GM21717 (cell line): ENCODE measurements at regions not wholly inside any gene's neighbourhood (a gene's known extent, or its start where the extent isn't known, plus 50 kb on each side); places are given as distances from the start of the nearest gene placed in this dataset.

Source experiments
- ATAC-seq: cut with Tn5 transposase; IDR thresholded peaks from one replicate; pipeline ENCODE4 v1.9.1; 2021; ENCODE audit warnings: mild to moderate bottlenecking, moderate library complexity; ENCODE audit not compliant: unreplicated experiment

DNA sequence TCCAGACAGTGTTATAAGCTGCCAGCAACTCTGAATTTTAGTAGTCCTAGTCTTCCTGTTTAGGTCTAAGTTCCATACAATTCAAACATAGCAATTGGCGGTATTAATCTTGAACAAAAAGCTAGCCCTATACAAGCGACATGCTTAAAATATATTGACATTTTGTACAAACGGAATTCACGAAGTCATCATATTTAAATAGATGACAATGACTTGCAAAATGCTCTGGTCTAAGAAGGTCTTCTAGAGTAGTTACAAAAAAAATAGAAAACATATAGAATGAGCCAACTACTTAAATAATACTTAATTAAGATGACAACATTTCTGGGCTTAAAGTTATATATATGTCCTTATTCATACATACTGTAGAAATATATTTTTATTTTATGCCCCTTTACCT, 446.6 kb downstream of the ANKRD7 start:
- ATAC-seq = no peak

DNA sequence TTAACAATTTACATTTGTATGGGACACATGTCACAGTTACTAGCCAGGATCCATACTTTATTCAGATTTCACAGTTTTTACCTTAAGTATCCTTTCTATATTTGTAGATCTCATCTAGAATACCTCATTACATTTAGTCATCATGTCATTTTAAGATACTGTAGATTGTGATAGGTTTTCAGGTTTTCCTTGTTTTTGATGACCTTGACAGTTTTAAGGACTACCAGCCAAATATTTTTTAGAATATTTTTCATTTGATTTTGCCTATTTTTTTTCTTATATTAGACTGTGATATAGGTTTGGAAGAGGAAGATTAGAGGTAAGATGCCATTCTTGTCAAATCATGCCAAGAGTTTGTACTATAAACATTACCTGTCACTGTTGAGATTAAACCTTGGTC, 460.3 kb downstream of the ANKRD7 start:
- no peak for ATAC-seq

DNA sequence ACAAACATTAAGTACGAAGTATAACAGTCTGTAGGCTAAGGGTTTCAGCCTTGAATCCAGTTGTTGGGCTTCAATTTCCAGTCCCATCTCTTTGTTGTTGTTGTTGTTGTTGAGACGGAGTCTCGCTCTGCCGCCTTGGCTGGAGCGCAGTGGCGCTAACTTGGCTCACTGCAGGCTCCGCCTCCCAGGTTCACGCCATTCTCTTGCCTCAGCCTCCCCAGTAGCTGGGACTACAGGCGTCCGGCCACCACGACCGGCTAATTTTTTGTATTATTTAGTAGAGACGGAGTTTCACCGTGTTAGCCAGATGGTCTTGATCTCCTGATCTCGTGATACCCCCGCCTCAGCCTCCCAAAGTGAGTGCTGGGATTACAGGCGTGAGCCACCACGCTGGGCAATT, 464.9 kb downstream of the ANKRD7 start:
- ATAC-seq = no peak

DNA sequence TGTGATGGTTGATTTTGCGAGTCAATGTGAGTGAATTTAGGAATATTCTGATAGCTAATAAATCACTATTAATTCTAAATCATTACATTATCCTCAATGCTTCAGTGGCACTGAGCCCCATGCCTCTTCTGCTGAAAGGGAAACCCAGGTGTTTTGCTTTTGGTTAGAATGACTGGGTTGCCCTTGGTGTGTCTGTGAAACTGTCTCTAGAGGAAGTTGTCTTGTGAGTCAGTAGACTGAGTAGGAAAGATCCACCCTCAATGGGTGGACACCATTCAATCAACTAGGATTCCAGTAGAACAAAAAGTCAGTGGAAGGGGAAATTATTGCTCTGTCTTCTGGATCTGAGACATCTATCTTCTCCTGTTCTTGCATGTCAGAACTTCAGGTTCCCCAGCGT, 472.4 kb downstream of the ANKRD7 start:
- no peak for ATAC-seq

DNA sequence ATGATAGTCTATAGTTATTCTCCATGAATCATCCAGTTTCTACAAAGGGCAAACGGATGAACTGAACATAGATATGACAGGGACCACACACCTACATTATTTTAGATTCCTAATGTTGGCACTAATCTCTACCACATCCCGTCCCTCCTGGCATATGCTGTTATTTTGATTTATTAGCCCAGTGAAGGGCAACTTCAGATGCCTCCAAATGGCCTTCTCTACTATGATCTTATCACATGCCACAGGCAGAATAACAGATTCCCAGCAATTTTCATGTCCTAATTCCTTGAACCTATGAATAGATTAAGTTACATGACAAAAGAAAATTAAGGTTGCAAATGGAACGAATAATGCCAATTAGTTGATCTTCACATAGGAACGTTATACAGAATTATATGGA, 474.7 kb downstream of the ANKRD7 start:
- no peak for ATAC-seq

DNA sequence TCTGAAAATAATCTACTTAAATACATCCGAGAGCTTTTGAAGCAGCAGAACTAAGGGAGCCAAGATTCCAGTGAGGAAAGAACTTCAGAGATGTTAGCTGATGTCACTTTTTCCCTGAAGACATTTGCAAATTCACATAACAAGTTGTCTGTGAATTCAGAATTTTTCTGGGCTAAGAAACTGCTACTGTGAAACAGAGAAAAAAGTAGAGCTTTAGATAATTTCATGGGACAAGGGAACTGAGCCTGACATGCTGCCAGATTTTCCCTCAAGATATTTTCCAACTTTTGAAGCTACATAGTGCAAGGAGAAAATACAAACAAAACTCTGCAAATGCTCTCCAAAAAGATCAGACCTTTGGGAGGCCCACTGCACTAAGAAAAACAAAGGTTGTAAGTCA, 484.2 kb downstream of the ANKRD7 start:
- ATAC-seq = no peak

DNA sequence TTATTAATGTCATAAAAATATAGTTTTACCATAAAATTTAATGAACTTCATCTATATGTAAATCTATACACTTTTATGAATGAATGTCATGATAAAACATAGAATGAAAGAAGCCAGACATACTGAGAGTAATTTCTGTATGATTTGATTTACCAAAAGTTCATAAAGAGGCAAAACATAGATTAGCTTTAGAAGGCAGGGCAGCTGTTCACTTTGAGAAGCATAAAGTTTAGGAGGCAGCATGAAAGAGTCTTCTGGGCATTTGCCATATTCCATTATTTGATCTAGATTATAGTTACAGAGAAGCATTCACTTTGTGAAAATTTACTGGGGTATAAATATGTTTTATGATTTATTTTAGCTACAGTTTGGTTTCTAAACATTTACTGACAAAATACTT, 487.2 kb downstream of the ANKRD7 start:
- no peak for ATAC-seq

DNA sequence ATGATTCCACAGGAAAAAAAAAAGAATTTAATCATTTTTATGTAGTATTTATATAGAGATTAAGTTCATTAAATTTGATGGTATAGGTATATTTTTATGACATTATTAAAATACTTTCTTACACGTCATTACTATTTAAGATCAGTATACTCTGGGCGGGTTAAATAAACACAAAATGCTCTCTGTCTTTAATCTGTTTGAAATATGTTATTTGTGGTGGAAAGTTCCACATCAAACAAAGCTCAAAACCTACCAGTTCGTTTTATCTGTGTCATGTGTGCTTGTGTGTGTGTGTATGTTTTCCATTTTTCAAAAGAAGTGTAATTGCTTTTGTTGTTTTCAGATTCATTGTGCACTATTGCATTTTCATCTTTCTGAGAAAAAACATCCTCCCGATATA, 488.5 kb downstream of the ANKRD7 start:
- no peak for ATAC-seq

DNA sequence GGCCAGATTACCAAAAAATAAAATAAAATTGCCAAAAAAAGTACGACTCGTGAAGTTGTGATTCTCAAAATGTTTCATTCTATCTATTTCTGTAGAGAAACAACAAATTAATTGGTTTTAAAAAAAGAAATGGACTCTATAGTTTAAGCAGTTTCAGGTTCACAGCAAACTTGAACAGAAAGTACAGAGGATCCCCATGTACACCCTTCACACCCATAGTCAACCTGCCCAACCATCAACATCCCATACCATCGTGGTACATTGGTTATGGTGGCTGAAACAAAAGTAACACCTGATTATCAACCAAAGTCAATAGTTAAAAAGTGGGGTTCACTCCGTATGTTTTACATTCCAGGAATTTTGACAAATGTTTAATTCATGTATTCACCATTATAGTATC, 496.1 kb downstream of the ANKRD7 start:
- no peak for ATAC-seq

DNA sequence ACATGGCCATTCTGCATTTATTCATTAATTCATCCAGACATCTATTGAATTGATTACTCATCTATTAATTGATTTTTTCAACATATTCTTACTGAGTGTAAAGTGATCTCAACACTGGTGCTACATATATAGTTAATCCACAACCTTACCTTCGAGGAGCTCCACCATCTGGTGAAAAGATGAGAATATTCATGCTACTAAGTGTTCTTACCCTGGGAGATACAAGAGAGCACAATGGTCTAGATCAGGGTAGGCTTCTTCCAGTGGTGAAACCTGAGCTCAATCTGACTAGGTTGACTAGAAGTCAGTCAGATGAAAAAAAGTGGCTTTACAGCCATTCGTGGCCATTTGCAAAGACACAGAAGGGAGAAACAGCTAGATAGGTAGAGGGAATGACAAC, 507.4 kb downstream of the ANKRD7 start:
- no peak for ATAC-seq

DNA sequence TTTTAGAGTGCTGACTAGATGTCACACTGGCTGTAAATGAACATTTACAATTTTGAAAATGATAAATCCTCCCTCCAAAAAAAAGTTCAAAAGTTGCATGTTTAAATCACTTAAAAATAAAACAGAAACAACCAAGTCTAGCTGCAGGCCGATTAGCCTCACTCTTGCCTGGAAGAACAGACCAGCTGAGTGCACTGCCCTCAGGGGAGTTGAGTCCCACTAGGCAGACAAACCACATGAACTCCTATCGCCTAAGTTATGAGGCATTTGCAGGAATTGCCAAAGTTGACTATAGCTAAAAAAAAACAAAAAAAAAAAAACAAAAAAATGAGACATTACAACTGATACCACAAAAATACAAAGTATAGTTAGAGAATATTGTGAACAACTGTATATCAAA, 510.0 kb downstream of the ANKRD7 start:
- ATAC-seq = no peak

DNA sequence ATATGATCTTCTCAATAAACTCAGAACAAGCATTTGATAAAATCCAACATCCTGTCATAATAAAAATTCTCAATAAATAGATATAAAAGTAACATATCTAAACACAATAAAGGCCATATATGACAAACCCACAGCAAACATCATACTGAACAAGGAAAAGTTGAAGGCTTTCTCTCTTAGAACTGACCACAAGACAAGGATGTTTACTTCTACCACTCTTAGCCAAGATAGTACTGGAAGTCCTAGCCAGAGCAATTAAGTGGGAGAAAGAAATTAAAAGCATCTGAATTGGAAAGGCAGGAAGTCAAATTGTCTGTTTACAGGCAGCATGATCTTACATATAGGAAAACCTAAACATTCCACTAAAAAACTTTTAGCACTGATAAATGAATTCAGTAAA, 510.9 kb downstream of the ANKRD7 start:
- ATAC-seq = no peak

DNA sequence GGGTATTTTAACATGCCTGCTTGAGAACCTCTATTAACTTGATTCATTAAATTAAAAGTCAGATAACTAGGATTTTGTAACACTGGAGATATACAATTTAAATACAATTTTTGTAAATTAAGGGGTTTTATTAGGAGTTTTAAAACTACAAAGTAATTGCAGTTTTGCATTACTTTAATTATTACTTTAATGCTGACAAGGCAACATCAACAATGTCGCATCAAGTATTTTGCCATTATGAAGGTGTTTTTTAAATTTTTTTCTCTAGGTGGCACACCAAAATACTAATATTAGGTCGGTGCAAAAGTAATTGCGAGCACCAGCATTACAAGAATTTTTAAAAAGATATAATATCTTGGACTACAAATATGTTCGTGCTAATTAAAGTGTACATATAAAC, 513.4 kb downstream of the ANKRD7 start:
- no peak for ATAC-seq

DNA sequence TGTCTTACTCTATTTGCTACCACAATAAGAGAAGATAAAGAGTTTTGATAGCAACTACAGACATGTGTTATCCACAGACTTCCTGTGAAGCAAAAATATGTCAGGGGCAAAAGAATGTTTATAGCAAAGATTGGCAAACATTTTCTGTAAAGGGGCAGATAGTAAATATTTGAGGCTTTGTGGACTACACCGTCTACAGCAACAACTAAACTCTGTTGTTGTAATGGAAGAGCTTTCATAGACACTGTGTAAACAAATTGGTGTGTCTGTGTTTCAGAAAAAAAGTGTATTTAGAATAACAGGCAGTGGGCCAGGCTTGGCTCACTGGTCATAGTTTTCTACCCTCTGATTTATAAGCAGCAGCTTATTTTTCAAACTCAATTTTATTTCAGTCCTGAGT, 521.4 kb downstream of the ANKRD7 start:
- ATAC-seq = no peak

DNA sequence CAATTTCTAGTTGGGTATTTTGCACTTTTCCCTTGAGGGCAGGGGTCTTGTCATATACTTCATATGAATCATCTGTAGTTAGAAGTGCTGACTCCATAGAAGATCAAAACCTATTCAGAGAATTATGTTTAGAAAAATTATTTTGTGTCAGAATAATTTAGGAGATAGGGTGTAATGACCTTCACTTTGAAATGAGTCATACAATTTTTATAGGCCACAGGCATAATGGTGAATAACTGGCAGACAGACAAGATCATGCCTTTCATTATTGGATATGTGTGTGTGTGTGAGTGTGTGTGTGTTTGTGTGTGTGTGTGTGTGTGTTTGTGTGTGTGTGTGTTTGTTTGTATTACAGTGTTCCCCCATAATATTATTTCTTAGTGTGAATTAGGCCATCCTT, 523.0 kb downstream of the ANKRD7 start:
- ATAC-seq = no peak

DNA sequence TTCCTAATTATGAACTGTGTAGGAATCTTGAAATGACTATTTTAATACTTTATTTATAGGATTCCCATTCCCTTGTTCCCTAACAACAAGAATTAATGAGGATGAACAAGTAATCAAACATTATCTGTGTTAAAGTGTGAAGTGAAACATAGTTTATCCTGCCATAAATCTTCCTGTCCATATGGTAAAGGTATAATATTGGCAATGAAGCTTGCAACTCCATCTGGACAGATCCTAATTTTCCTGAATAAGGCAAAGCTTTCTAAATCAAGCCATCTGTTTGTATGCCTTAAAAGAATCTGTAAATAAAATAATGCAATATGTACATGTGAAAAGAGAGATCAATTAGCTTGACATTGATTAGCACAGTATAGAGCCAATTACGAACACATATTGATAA, 529.0 kb downstream of the ANKRD7 start:
- no peak for ATAC-seq

DNA sequence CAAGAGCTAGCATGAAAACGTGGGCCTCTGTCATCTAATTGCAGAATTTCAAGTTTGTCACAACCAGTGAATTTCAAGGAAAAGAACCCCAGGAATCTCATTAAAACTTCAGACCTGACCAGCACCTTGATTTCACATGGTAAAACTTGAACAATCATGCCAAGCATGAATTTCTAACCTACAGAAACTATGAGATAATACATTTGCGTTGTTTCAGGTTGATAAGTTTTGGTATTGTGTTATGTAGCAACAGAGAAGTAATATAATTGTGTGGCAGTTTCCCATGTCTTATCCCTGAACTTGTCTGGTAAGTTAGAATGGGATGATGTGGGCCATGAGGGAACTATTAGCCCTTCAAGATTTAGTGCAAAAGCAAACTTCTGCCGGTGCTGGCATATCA, 530.1 kb downstream of the ANKRD7 start:
- no peak for ATAC-seq

DNA sequence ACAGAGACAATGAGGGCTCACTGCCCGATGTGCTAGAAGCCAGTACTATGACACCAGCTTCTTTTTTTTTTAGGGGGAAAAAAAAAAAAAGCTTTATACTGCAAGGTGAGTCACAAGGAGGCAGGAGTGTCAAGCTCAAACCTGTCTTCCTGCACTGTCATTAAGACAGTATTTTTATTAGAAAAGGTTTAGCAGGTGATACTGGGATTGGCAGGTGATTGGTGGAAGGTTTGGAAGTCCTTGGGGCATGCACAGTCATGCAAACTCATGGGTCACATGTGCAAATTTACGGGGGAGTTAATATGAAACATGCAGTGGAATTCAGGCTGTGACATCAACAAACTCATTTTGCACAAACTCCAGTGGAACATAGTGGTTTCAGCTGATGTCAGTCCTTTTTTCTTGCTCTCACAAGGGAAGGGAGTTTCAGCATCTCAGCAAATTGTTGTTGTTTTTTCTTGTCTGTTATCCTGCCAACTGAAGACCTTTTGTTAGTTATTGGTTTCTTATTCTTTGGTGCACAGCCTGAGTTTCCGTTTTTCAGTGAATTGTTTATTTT, 530.6 kb downstream of the ANKRD7 start:
- ATAC-seq = no peak

DNA sequence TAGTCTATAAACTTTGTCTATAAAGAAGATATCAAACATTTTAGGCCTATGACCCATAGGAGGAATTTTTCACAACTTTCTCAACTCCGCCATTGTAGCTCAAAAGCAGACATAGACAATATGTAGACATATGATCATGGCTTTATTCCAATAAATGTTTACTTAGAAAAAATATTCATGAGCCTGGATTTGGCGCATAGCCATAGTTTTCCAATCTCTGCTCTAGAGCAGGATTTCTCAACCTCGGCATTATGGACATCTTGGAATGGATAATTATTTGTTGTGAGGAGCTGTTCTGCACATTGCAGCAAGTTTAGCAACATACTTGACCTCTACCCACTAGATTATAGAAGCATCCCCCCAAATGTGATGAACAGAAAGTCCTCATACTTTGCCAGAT, 532.6 kb downstream of the ANKRD7 start:
- no peak for ATAC-seq

DNA sequence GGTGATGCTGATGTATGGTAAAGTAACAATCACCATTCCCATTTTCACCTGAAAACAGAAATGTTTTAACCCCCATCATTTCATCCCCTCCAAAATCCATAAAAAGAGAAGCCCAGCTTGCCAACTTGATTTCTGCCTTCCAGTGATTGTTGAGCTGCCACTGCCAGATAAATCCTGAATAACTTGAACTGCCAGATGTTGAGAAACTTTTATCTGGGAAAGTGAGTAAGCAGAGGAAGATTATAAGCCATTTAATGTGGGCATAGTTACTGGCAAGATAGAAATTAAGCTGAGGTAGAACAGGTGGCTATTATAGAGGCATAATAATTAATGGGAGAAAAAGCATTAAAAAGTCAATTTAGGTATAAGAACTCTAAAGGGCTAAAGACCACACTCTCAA, 534.1 kb downstream of the ANKRD7 start:
- no peak for ATAC-seq

DNA sequence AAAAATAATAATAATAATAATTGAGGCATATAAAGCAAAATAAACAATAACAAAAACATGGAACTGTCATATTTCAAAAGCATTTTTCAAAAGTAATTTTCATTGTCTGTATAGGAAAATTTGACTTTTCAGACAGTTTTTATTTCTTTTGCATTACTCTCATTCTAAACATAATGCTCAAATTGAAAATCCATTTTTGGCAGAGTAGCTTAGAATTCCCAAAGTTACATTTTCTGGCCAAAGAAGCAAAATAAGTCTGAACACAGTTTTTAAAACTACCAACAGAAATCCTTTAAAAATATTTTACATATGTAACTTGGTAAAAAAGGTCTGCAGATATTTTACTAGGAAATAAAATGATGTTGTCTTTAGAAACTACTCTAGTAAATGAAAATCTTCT, 535.4 kb downstream of the ANKRD7 start:
- no peak for ATAC-seq

DNA sequence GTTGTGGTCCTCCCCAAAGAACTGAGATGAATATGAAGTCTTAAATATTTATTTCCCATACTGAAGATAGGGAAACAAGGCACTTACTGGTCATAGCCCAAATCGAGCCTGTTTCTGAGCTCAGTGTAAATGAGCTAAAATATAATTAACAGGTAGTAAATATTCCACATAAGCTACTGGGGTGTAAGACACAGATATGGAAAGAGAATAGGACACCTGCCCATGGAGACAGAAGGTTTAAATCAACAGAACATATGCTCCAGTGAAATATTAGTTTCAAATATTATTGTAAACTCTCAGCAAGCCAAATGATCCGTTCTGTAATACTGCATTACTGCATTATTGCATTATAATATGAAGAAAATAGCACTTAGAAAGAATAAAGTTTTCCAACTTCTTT, 537.9 kb downstream of the ANKRD7 start:
- no peak for ATAC-seq

DNA sequence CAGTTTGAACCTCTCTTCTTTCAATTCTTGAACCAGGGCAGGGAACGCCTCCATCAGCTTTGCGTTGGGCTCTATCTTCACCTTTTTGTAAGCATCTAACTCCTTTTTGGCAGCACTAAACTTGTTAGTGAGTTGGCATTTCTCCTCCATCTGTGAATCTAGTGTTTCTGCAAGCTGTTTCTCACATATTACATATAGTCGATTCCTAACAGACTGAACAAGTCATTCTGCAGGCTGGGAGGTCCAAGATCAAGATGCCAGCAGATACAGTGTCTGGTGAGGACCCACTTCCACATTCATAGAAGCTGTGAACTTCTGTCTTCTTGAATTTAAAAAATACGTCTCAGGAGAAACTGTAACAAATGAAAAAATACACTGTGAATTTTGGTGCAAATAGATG, 539.7 kb downstream of the ANKRD7 start:
- ATAC-seq = no peak

DNA sequence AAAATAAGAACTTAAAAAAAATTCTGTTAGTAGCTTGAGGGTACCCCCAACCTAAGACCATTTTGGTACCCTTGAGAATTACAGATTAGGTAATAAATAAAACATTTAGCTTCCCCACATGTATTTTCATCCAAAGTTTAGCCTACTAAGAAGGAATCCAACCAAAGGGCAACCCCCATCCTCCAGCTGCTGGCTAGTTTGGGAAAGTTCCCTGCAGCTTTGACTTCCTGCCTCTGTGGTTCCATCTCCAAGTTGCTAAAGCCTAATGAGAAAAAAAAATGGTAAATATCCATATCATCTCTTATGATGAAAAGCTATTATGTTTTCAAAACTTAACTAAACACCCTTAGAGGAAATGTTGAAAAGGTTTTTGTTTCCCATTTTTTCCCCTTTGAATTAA, 547.2 kb downstream of the ANKRD7 start:
- no peak for ATAC-seq
